ENCODE measurements at regions not wholly inside any gene's neighbourhood (a gene's known extent, or its start where the extent isn't known, plus 50 kb on each side); places are given as distances from the start of the nearest gene placed in this dataset.

DNA sequence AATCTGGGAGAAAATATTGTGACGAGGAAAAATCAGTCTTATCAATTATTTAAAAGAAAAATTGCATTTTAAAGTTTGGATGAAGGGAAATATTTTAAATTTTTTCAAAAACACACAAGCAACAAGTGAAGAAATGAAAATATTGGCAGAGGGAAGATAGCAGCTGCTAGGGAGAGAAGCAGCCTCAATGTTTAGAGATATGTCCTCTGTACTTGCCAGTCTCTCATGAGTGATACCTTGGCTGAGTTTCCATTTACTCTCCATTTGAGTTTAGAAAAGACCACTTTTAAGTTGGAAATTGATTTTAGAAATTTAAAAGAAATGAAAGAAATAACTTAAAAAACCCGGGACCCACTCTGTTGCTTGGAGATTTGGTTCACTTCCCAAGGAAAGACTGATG is 88.6 kb upstream of the DBX1 start:
- Histone ChIP-seq H4K20me1 (ENCODE audit: insufficient read depth, low read length, poor library complexity, severe bottlenecking) (no peaks in the 10 kb centered on the region), H3K4me3 (ENCODE audit: low read length, poor library complexity, severe bottlenecking) (no peak overlapping the region), H3K9me2 (replicated peaks; ENCODE audit: low read depth, low read length) (no peaks in the 10 kb centered on the region), H3F3A (ENCODE audit: low read depth) (no peaks in the 10 kb centered on the region), H3K27me3 (ENCODE audit: insufficient read depth, low read length, poor library complexity, severe bottlenecking) (no peaks in the 10 kb centered on the region), H3K4me2 (ENCODE audit: low read depth, low read length, poor library complexity, severe bottlenecking) (no peak overlapping the region), H2AFZ (ENCODE audit: low read length) (no peak overlapping the region), H3K36me3 (ENCODE audit: insufficient read depth, low read length) (no peaks in the 10 kb centered on the region), H3K4me1 (ENCODE audit: insufficient read depth, low read length, poor library complexity, severe bottlenecking) (no peaks in the 10 kb centered on the region), H3K9me3 (ENCODE audit: insufficient read depth, low read depth, low read length) (no peaks in the 10 kb centered on the region), H3K9ac (ENCODE audit: low read depth, low read length, poor library complexity, severe bottlenecking) (no peak overlapping the region), H3K79me2 (ENCODE audit: insufficient read depth, low read length) (no peaks in the 10 kb centered on the region)
- TF ChIP-seq, protein P1, sequence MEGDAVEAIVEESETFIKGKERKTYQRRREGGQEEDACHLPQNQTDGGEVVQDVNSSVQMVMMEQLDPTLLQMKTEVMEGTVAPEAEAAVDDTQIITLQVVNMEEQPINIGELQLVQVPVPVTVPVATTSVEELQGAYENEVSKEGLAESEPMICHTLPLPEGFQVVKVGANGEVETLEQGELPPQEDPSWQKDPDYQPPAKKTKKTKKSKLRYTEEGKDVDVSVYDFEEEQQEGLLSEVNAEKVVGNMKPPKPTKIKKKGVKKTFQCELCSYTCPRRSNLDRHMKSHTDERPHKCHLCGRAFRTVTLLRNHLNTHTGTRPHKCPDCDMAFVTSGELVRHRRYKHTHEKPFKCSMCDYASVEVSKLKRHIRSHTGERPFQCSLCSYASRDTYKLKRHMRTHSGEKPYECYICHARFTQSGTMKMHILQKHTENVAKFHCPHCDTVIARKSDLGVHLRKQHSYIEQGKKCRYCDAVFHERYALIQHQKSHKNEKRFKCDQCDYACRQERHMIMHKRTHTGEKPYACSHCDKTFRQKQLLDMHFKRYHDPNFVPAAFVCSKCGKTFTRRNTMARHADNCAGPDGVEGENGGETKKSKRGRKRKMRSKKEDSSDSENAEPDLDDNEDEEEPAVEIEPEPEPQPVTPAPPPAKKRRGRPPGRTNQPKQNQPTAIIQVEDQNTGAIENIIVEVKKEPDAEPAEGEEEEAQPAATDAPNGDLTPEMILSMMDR (conservative IDR thresholded peaks at IDR 0.05; ENCODE audit: low read length) = no peak
- no peak for TF ChIP-seq EZH2phosphoT487 (IDR thresholded peaks at IDR 0.05; ENCODE audit: borderline replicate concordance)

DNA sequence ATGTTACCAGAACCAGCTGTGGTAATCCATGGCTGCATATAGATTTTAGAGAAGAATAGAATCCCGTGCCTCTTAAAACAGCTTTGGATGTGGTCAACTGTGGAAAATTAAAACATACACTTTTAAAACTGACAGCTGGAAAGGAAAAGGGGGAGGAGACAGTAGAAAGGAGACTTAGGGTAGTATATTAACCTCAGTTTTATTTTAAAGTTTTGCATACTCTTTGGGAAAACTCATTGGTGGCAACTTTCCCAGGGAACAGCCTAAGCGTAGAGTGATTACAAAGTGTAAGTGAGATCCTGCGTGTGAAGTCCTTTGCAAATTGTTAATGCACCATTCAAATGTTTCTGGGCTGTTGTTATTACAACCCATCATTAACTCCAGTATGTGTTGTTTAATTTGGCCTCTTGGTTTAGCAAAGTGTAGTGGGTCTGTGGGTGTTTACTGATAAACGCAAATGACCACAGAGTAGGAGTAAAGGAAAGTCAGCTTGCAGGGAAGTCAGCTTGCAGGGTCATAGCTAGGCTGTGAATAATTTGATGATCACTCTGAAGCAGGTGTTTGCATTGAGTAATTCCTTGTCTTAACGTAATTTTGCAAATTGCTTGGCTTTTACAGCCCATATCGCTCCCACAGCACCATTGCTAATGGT is 88.0 kb upstream of the DBX1 start:
- no peaks in the 10 kb centered on the region for H3K4me1 ChIP-seq (ENCODE audit: insufficient read depth, low read length, poor library complexity, severe bottlenecking)
- H4K20me1 ChIP-seq (ENCODE audit: insufficient read depth, low read length, poor library complexity, severe bottlenecking) = no peaks in the 10 kb centered on the region
- no peak overlapping the region for H3K4me2 ChIP-seq (ENCODE audit: low read depth, low read length, poor library complexity, severe bottlenecking)
- H2AFZ ChIP-seq (ENCODE audit: low read length) = no peak overlapping the region
- no peak overlapping the region for H3K4me3 ChIP-seq (ENCODE audit: low read length, poor library complexity, severe bottlenecking)
- TF ChIP-seq, protein P1 (conservative IDR thresholded peaks at IDR 0.05; ENCODE audit: low read length) = no peak
- no peak for TF ChIP-seq EZH2phosphoT487 (IDR thresholded peaks at IDR 0.05; ENCODE audit: borderline replicate concordance)
- no peaks in the 10 kb centered on the region for H3K36me3 ChIP-seq (ENCODE audit: insufficient read depth, low read length)
- no peaks in the 10 kb centered on the region for H3K9me3 ChIP-seq (ENCODE audit: insufficient read depth, low read depth, low read length)
- no peaks in the 10 kb centered on the region for H3K9me2 ChIP-seq (replicated peaks; ENCODE audit: low read depth, low read length)
- H3F3A ChIP-seq (ENCODE audit: low read depth) = no peaks in the 10 kb centered on the region
- H3K79me2 ChIP-seq (ENCODE audit: insufficient read depth, low read length) = no peaks in the 10 kb centered on the region
- no peak overlapping the region for H3K9ac ChIP-seq (ENCODE audit: low read depth, low read length, poor library complexity, severe bottlenecking)
- no peaks in the 10 kb centered on the region for H3K27me3 ChIP-seq (ENCODE audit: insufficient read depth, low read length, poor library complexity, severe bottlenecking)

DNA sequence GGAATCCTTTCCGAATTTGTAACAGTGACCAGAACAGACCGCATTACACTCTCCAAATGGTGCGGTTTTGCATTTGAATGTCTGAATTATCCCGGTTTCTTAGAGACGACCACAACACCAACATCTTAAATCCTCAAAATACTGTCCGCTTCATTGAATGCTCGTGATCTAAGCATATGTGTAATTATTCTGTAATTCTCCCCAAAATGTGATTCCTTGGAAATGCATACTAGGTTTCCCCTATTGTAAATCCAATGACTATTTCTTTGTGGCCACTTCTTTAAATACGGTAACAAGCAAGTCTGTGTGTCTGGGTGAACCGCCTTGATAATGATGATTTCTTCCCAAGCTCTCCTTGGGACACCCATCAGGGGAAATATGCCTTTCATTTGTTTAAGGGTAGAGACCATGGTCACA is 87.3 kb upstream of the DBX1 start:
- Histone ChIP-seq H3K4me1 (ENCODE audit: insufficient read depth, low read length, poor library complexity, severe bottlenecking) (no peaks in the 10 kb centered on the region), H3K36me3 (ENCODE audit: insufficient read depth, low read length) (no peaks in the 10 kb centered on the region), H3K27me3 (ENCODE audit: insufficient read depth, low read length, poor library complexity, severe bottlenecking) (no peaks in the 10 kb centered on the region), H4K20me1 (ENCODE audit: insufficient read depth, low read length, poor library complexity, severe bottlenecking) (no peaks in the 10 kb centered on the region), H3K9ac (ENCODE audit: low read depth, low read length, poor library complexity, severe bottlenecking) (no peak overlapping the region), H3K9me2 (replicated peaks; ENCODE audit: low read depth, low read length) (no peaks in the 10 kb centered on the region), H3K4me2 (ENCODE audit: low read depth, low read length, poor library complexity, severe bottlenecking) (no peak overlapping the region), H3K9me3 (ENCODE audit: insufficient read depth, low read depth, low read length) (no peaks in the 10 kb centered on the region), H3K4me3 (ENCODE audit: low read length, poor library complexity, severe bottlenecking) (no peak overlapping the region), H3F3A (ENCODE audit: low read depth) (no peaks in the 10 kb centered on the region), H3K79me2 (ENCODE audit: insufficient read depth, low read length) (no peaks in the 10 kb centered on the region), H2AFZ (ENCODE audit: low read length) (no peak overlapping the region)
- TF ChIP-seq EZH2phosphoT487 (IDR thresholded peaks at IDR 0.05; ENCODE audit: borderline replicate concordance) = no peak
- TF ChIP-seq, protein P1 (conservative IDR thresholded peaks at IDR 0.05; ENCODE audit: low read length) = no peak
